K562 (cell line): ENCODE measurements at regions not wholly inside any gene's neighbourhood (a gene's known extent, or its start where the extent isn't known, plus 50 kb on each side); places are given as distances from the start of the nearest gene placed in this dataset.
A peak's percentile ranks its signal among the peaks of the same experiment; 100 is the strongest.

Experiments
- ATAC-seq: fragments of 200-7000 bp; cut with Tn5 transposase; 3 replicates; pipeline ENCODE4 v1.9.1; 2020; ENCODE audit warnings: moderate library complexity
- BruUV-seq: library from RNA; stranded (reverse); fragments of 400-500 nt; replicated peaks from 2 replicates; lab custom pipeline; 2021; lab: Mats Ljungman, UMichigan
- CTCF ChIA-PET: fragments of 300-600 bp; formaldehyde crosslinking; extraction: SDS; loops from one replicate; lab custom pipeline; 2021; ENCODE audit warnings: low intra/inter-chr PET ratio; lab: Yijun Ruan, JAX
- POLR2A ChIA-PET: fragments of 300-600, 350-650 bp; sonication (Branson Sonifier 250); formaldehyde crosslinking; extraction: SDS; loops from one replicate; lab custom pipeline; 2021; ENCODE audit warnings: antibody characterized with exemption, inconsistent platforms; lab: Yijun Ruan, JAX
- DNase-seq, 4 experiments: peaks; one replicate each; pipeline versions ENCODE4 v3.0.0 to v3.0.0-alpha.2; 2011 to 2018; ENCODE audit warnings: low spot score in 3 of 4, mixed read lengths in 3 of 4; ENCODE audit errors: extremely low read depth in 1 of 4
- FAIRE-seq: peaks from 2 replicates; lab custom pipeline; 2011; peaks lifted over from hg19 to GRCh38; lab: Jason Lieb, UNC
- H2AFZ ChIP-seq: 2 replicates; pipeline ENCODE4 v1.6.0; 2011; ENCODE audit warnings: low read depth, low read length, control low read depth, inconsistent platforms
- H3K27ac ChIP-seq: fragments of 200-600 bp; 3 replicates; pipeline ENCODE4 v1.8.0; 2011; ENCODE audit warnings: low read depth, mild to moderate bottlenecking, control low read depth, inconsistent platforms, low read length, moderate library complexity, mixed read lengths; ENCODE audit errors: extremely low read depth
- H3K27me3 ChIP-seq, 2 experiments: fragments of 300-600 bp in 1 of 2; 2 replicates in 1 of 2; 3 replicates in 1 of 2; pipeline versions ENCODE4 v1.6.0 to v1.8.0; 2011; ENCODE audit warnings: inconsistent platforms in 2 of 2, low read length in 2 of 2, mild to moderate bottlenecking in 1 of 2, mixed read lengths in 1 of 2, moderate library complexity in 1 of 2; ENCODE audit not compliant: control insufficient read depth in 2 of 2, insufficient read depth in 2 of 2
- H3K36me3 ChIP-seq: fragments of 300-600 bp; 3 replicates; pipeline ENCODE4 v1.8.0; 2011; ENCODE audit warnings: mild to moderate bottlenecking, low read length, inconsistent platforms; ENCODE audit not compliant: control insufficient read depth, insufficient read depth
- H3K4me1 ChIP-seq, 2 experiments: fragments of 200-600 bp in 1 of 2; replicated peaks in 1 of 2; 2 replicates in 1 of 2; 3 replicates in 1 of 2; pipeline versions ENCODE4 v1.5.1 to v1.8.0; 2011; ENCODE audit warnings: inconsistent platforms in 2 of 2, low read length in 2 of 2, mild to moderate bottlenecking in 1 of 2, mixed read lengths in 1 of 2, moderate library complexity in 1 of 2; ENCODE audit not compliant: control insufficient read depth in 2 of 2, insufficient read depth in 2 of 2
- H3K4me2 ChIP-seq: 2 replicates; pipeline ENCODE4 v1.6.1; 2011; ENCODE audit warnings: low read length, control low read depth, inconsistent platforms, mixed read lengths; ENCODE audit not compliant: insufficient read depth
- H3K4me3 ChIP-seq: fragments of 200-600 bp; sonication (generic), shearing (Covaris generic); 2 replicates; pipeline ENCODE4 v1.5.1; 2016; ENCODE audit warnings: control low read depth, inconsistent platforms
- H3K79me2 ChIP-seq: fragments of 200-600 bp; 3 replicates; pipeline ENCODE4 v1.8.0; 2011; ENCODE audit warnings: low read length, inconsistent platforms; ENCODE audit not compliant: control insufficient read depth, insufficient read depth
- H3K9ac ChIP-seq, 2 experiments: 2 replicates each; pipeline versions ENCODE4 v1.6.0 to v1.6.1; 2011; ENCODE audit warnings: low read depth in 2 of 2, low read length in 2 of 2, control low read depth in 1 of 2, inconsistent platforms in 1 of 2, mild to moderate bottlenecking in 1 of 2, mixed read lengths in 1 of 2; ENCODE audit not compliant: insufficient read depth in 1 of 2
- H3K9me1 ChIP-seq: one replicate; pipeline ENCODE4 v1.6.0; 2011; ENCODE audit warnings: inconsistent platforms, mild to moderate bottlenecking, low read length, moderate library complexity; ENCODE audit not compliant: control insufficient read depth, insufficient read depth
- H3K9me3 ChIP-seq: replicated peaks from 2 replicates; pipeline ENCODE4 v1.5.1; 2011; ENCODE audit warnings: low read depth, low read length, inconsistent platforms; ENCODE audit not compliant: control insufficient read depth, insufficient read depth
- H4K20me1 ChIP-seq: replicated peaks from 2 replicates; pipeline ENCODE4 v1.6.1; 2011; ENCODE audit warnings: low read length, inconsistent platforms, mixed read lengths; ENCODE audit not compliant: control insufficient read depth, insufficient read depth
- KHSRP ChIP-seq: fragments of 450-650 bp; IDR thresholded peaks from 2 replicates; pipeline ENCODE4 v1.6.1; 2017
- MIER1 ChIP-seq: fragments of 450-650 bp; IDR thresholded peaks from 2 replicates; pipeline ENCODE4 v1.6.1; 2016; ENCODE audit warnings: antibody characterized with exemption, mild to moderate bottlenecking, low read depth
- PRDM10 ChIP-seq: fragments of 450-650 bp; IDR thresholded peaks from 2 replicates; pipeline ENCODE4 v1.6.1; 2018; ENCODE audit not compliant: partially characterized antibody
- RAD51 ChIP-seq: fragments of 450-650 bp; IDR thresholded peaks from 2 replicates; pipeline ENCODE4 v1.7.1; 2016; ENCODE audit warnings: low read depth, mild to moderate bottlenecking, borderline replicate concordance
- STAT5A ChIP-seq: IDR thresholded peaks from 2 replicates; pipeline ENCODE4 v1.6.1; 2012; ENCODE audit warnings: low read length, inconsistent platforms, borderline replicate concordance
- USF1 ChIP-seq: sonication (generic); formaldehyde crosslinking; IDR thresholded peaks from 2 replicates; pipeline ENCODE4 v1.9.0; 2022; ENCODE audit warnings: mild to moderate bottlenecking, missing genetic modification reagents
- USF2 ChIP-seq: sonication (generic); formaldehyde crosslinking; IDR thresholded peaks from 2 replicates; pipeline ENCODE4 v1.5.0; 2020; ENCODE audit warnings: missing genetic modification reagents
- ZKSCAN8 ChIP-seq: fragments of 200-800 bp; sonication (Bioruptor generic); IDR thresholded peaks from 2 replicates; pipeline ENCODE4 v1.6.1; 2016; ENCODE audit warnings: missing genetic modification characterization, missing compliant biosample characterization
- ZNF431 ChIP-seq: sonication (generic); formaldehyde crosslinking; IDR thresholded peaks from 2 replicates; pipeline ENCODE4 v1.8.0; 2022; ENCODE audit warnings: mild to moderate bottlenecking, missing genetic modification reagents
- ZNF592 ChIP-seq: fragments of 450-650 bp; IDR thresholded peaks from 2 replicates; pipeline ENCODE4 v1.6.1; 2017; ENCODE audit warnings: antibody characterized with exemption, mild to moderate bottlenecking
- WGBS: fragments of 100-300 bp; shearing (Covaris generic); methylation state at CpG from one replicate; pipeline ENCODE4 v1.1.6; 2016; ENCODE audit warnings: low coverage, mixed read lengths; ENCODE audit not compliant: insufficient coverage; ENCODE audit errors: missing lambda C conversion rate; 5-methylcytosine and 5-hydroxymethylcytosine counted together
- in situ Hi-C: fragments of 300-500 bp; cut with MboI; formaldehyde crosslinking; loops from 4 replicates; pipeline ENCODE4 v1.15.0; 2018; ENCODE audit warnings: inconsistent platforms, mixed read lengths
- intact Hi-C: fragments of 100-400 bp; cut with micrococcal nuclease; formaldehyde crosslinking; loops from 2 replicates; pipeline ENCODE4 v1.14.2; 2022

- Histone ChIP-seq H3K9me1 (no peaks in the 10 kb centered on the region), H3K27ac (peak overlapping the region; percentile 3; the same call in 1 of the 3 replicates), H3K9ac (peak overlapping the region in 1 of 2 experiments; percentile 85; a peak in 2 of 4 replicates), H3K4me2 (no peak overlapping the region; the same call in 1 of the 2 replicates), H3K27me3 (no peaks in the 10 kb centered on the region), H3K4me3 (no peak overlapping the region), H3K4me1 (peaks cover 45 to 59% of the 10 kb centered on the region in 2 experiments), H3K79me2 (no peaks in the 10 kb centered on the region), H3K9me3 (no peaks in the 10 kb centered on the region), H2AFZ (peak overlapping the region; percentile 65), H4K20me1 (no peaks in the 10 kb centered on the region), H3K36me3 (no peaks in the 10 kb centered on the region)
- POLR2A ChIA-PET: interaction anchor here (1.1 kb wide), 1 partner anchor 10 kb away, joined by 4 read pairs; no protein-coding TSS in a partner anchor
- DNase-seq (no peak), FAIRE-seq (no peak), ATAC-seq (no peak)
- BruUV-seq: no TSS peak
- CTCF ChIA-PET: no interaction called here
- 42% methylated on average over 4 of the region's 4 CpGs for WGBS
- in situ Hi-C loops (no loop called here), intact Hi-C loops (no loop called here)
- TF ChIP-seq RAD51 (peak; percentile 19; the same call in 1 of the 2 replicates), USF1 (peak; percentile 26; the same call in 1 of the 2 replicates), USF2 (0 out of 2 replicates have a peak, but pooled peaks have one; percentile 40), ZNF431 (CRISPR knock-in tag) (no peak), STAT5A (no peak), PRDM10 (peak; percentile 82), ZNF592 (0 out of 2 replicates have a peak, but pooled peaks have one; percentile 23), MIER1 (no peak), ZKSCAN8 (CRISPR knock-in tag) (no peak), KHSRP (no peak)
Observed at GRCh38 chr3:128551867-128552266, 58.9 kb upstream of the GATA2 start.
